GM12878 (cell line): ENCODE measurements at regions not wholly inside any gene's neighbourhood (a gene's known extent, or its start where the extent isn't known, plus 50 kb on each side); places are given as distances from the start of the nearest gene placed in this dataset.

Source experiments
- ATAC-seq: fragments of 200-7000 bp; cut with Tn5 transposase; 3 replicates; pipeline ENCODE4 v1.9.1; 2020; ENCODE audit warnings: mild to moderate bottlenecking, moderate library complexity
- BruUV-seq: library from RNA; stranded (reverse); fragments of 400-500 nt; replicated peaks from 2 replicates; lab custom pipeline; 2021; lab: Mats Ljungman, UMichigan
- CTCF ChIA-PET: fragments of 300-600 bp; sonication (Branson Sonifier 250); formaldehyde crosslinking; extraction: SDS; loops from one replicate; lab custom pipeline; 2021; ENCODE audit warnings: inconsistent platforms; lab: Yijun Ruan, JAX
- POLR2A ChIA-PET: fragments of 350-600 bp; formaldehyde crosslinking; extraction: SDS; loops from one replicate; lab custom pipeline; 2021; ENCODE audit warnings: inconsistent platforms; lab: Charles Lee
- RAD21 ChIA-PET: fragments of 300-600 bp; sonication (Branson Sonifier 250); formaldehyde crosslinking; loops from one replicate; lab custom pipeline; 2023; ENCODE audit warnings: antibody characterized with exemption; ENCODE audit not compliant: unreplicated experiment; lab: Charles Lee
- SMC1A ChIA-PET: fragments of 300-600 bp; sonication (Branson Sonifier 250); formaldehyde crosslinking; loops from one replicate; lab custom pipeline; 2023; ENCODE audit not compliant: unreplicated experiment, uncharacterized antibody; lab: Charles Lee
- DNase-seq: peaks from one replicate; pipeline ENCODE4 v3.0.0-alpha.2; 2011; ENCODE audit warnings: low read depth, low spot score
- FAIRE-seq: peaks from 3 replicates; lab custom pipeline; 2011; peaks lifted over from hg19 to GRCh38; lab: Jason Lieb, UNC
- H2AFZ ChIP-seq: 2 replicates; pipeline ENCODE4 v1.6.0; 2011; ENCODE audit warnings: low read depth, low read length, control low read depth; ENCODE audit not compliant: control insufficient read depth
- H3K27ac ChIP-seq: 2 replicates; pipeline ENCODE4 v1.5.1; 2011; ENCODE audit warnings: control low read depth; ENCODE audit not compliant: control insufficient read depth, insufficient read depth
- H3K27me3 ChIP-seq, 2 experiments: replicated peaks in 1 of 2; 2 replicates each; pipeline versions ENCODE4 v1.6.0 to v1.6.1; 2011; ENCODE audit warnings: low read length in 1 of 2; ENCODE audit not compliant: control insufficient read depth in 2 of 2, insufficient read depth in 2 of 2
- H3K36me3 ChIP-seq, 2 experiments: 2 replicates each; pipeline ENCODE4 v1.5.1; 2011; ENCODE audit warnings: low read length in 1 of 2; ENCODE audit not compliant: control insufficient read depth in 2 of 2, insufficient read depth in 2 of 2
- H3K4me1 ChIP-seq: 2 replicates; pipeline ENCODE4 v1.6.1; 2011; ENCODE audit warnings: mild to moderate bottlenecking, low read length, moderate library complexity, mixed read lengths; ENCODE audit not compliant: control insufficient read depth, insufficient read depth
- H3K4me2 ChIP-seq: 2 replicates; pipeline ENCODE4 v1.6.0; 2011; ENCODE audit warnings: control low read depth; ENCODE audit not compliant: control insufficient read depth, insufficient read depth
- H3K4me3 ChIP-seq: fragments of 200-600 bp; sonication (generic); 2 replicates; pipeline ENCODE4 v1.5.1; 2016
- H3K79me2 ChIP-seq: 2 replicates; pipeline ENCODE4 v1.6.0; 2011; ENCODE audit warnings: low read length; ENCODE audit not compliant: control insufficient read depth, insufficient read depth
- H3K9ac ChIP-seq: 2 replicates; pipeline ENCODE4 v1.8.0; 2011; ENCODE audit warnings: low read length, control low read depth, mixed read lengths; ENCODE audit not compliant: control insufficient read depth, insufficient read depth
- H3K9me3 ChIP-seq: replicated peaks from 3 replicates; pipeline ENCODE4 v1.5.1; 2011; ENCODE audit warnings: mild to moderate bottlenecking, low read length; ENCODE audit not compliant: control insufficient read depth, insufficient read depth
- H4K20me1 ChIP-seq: 2 replicates; pipeline ENCODE4 v1.6.0; 2011; ENCODE audit not compliant: control insufficient read depth, insufficient read depth
- CEBPB ChIP-seq, 2 experiments: fragments of 150-350 bp in 1 of 2; IDR thresholded peaks; 2 replicates each; pipeline ENCODE4 v1.6.1; 2012 to 2014; ENCODE audit warnings: low read depth in 2 of 2, low read length in 2 of 2, borderline replicate concordance in 1 of 2, inconsistent platforms in 1 of 2
- CREB1 ChIP-seq: IDR thresholded peaks from 2 replicates; pipeline ENCODE4 v1.6.1; 2012; ENCODE audit warnings: low read depth, mild to moderate bottlenecking, inconsistent platforms
- ETV6 ChIP-seq, 2 experiments: fragments of 450-650 bp in 1 of 2; IDR thresholded peaks in 1 of 2; conservative IDR thresholded peaks in 1 of 2; 2 replicates each; pipeline ENCODE4 v1.6.1; 2014; ENCODE audit warnings: antibody characterized with exemption in 1 of 2, borderline replicate concordance in 1 of 2, low read depth in 1 of 2, mild to moderate bottlenecking in 1 of 2, moderate library complexity in 1 of 2
- GATAD2B ChIP-seq: fragments of 450-650 bp; conservative IDR thresholded peaks from 2 replicates; pipeline ENCODE4 v1.6.1; 2017; ENCODE audit warnings: low read depth, mild to moderate bottlenecking, moderate library complexity
- IKZF1 ChIP-seq: fragments of 450-650 bp; conservative IDR thresholded peaks from 2 replicates; pipeline ENCODE4 v1.6.1; 2017; ENCODE audit warnings: antibody characterized with exemption, mild to moderate bottlenecking
- MYC ChIP-seq: IDR thresholded peaks from 2 replicates; pipeline ENCODE4 v1.6.1; 2011; ENCODE audit warnings: mild to moderate bottlenecking, low read length, moderate library complexity, inconsistent platforms; ENCODE audit not compliant: insufficient read depth, insufficient replicate concordance, insufficient read length, severe bottlenecking
- NBN ChIP-seq: fragments of 450-650 bp; IDR thresholded peaks from 2 replicates; pipeline ENCODE4 v1.6.1; 2016
- POLR2A ChIP-seq: IDR thresholded peaks from 2 replicates; pipeline ENCODE4 v1.6.1; 2011; ENCODE audit warnings: low read depth, mild to moderate bottlenecking, low read length
- RBBP5 ChIP-seq: fragments of 200-600 bp; sonication (generic); conservative IDR thresholded peaks from 2 replicates; pipeline ENCODE4 v1.6.1; 2016
- REST ChIP-seq: IDR thresholded peaks from 2 replicates; pipeline ENCODE4 v1.6.1; 2012; ENCODE audit warnings: mild to moderate bottlenecking, low read depth, low read length
- SIN3A ChIP-seq: IDR thresholded peaks from 2 replicates; pipeline ENCODE4 v1.6.1; 2012; ENCODE audit warnings: low read depth, low read length, improper control_type of control experiment
- SMARCA5 ChIP-seq: fragments of 450-650 bp; IDR thresholded peaks from 2 replicates; pipeline ENCODE4 v1.6.1; 2017; ENCODE audit warnings: mild to moderate bottlenecking
- TCF3 ChIP-seq: IDR thresholded peaks from 2 replicates; pipeline ENCODE4 v1.6.1; 2012; ENCODE audit warnings: low read depth, mild to moderate bottlenecking, low read length, borderline replicate concordance; ENCODE audit not compliant: insufficient read depth
- USF1 ChIP-seq: IDR thresholded peaks from 2 replicates; pipeline ENCODE4 v1.6.1; 2011; ENCODE audit warnings: borderline replicate concordance, low read depth, mild to moderate bottlenecking, moderate library complexity, mixed read lengths, low read length; ENCODE audit not compliant: insufficient read depth; ENCODE audit errors: extremely low read length
- ZNF217 ChIP-seq: fragments of 450-650 bp; IDR thresholded peaks from 2 replicates; pipeline ENCODE4 v1.6.1; 2017; ENCODE audit warnings: antibody characterized with exemption, mild to moderate bottlenecking
- ZSCAN29 ChIP-seq: fragments of 450-650 bp; IDR thresholded peaks from 2 replicates; pipeline ENCODE4 v1.6.1; 2017; ENCODE audit warnings: mild to moderate bottlenecking, moderate library complexity
- WGBS: methylation state at CpG from one replicate; pipeline ENCODE4 v1.1.6; 2016; ENCODE audit warnings: low lambda C conversion rate; ENCODE audit not compliant: insufficient replicate concordance, insufficient coverage; ENCODE audit errors: missing lambda C conversion rate; 5-methylcytosine and 5-hydroxymethylcytosine counted together
- in situ Hi-C: fragments of 300-500 bp; cut with MboI; formaldehyde crosslinking; loops from 9 replicates; pipeline ENCODE4 v1.14.3; 2018; ENCODE audit warnings: mixed read lengths
- intact Hi-C: fragments of 100-400 bp; cut with micrococcal nuclease; formaldehyde crosslinking; loops from one replicate; pipeline ENCODE4 v1.14.2; 2022; ENCODE audit not compliant: unreplicated experiment
- TF ChIP-seq, protein P1 (sequence below): fragments of 450-650 bp; formaldehyde crosslinking; IDR thresholded peaks from 2 replicates; pipeline ENCODE4 v1.4.0; 2022; ENCODE audit warnings: mild to moderate bottlenecking, moderate library complexity

GRCh38 chr4:173769568-173769967, 239.5 kb upstream of the HAND2 start (continued):
- no peak for TF ChIP-seq MYC

- H3K9me3 ChIP-seq = no peaks in the 10 kb centered on the region
- no peak for DNase-seq
- no peak overlapping the region for H3K4me2 ChIP-seq
- ChIA-PET POLR2A (no interaction called here), RAD21 (no interaction called here), SMC1A (no interaction called here), CTCF (no interaction called here)
- no peaks in the 10 kb centered on the region for H3K4me1 ChIP-seq
- H3K27me3 ChIP-seq = no peaks in the 10 kb centered on the region
- no peak overlapping the region for H2AFZ ChIP-seq
- no peak for ATAC-seq
- no peaks in the 10 kb centered on the region for H4K20me1 ChIP-seq
- intact Hi-C loops (no loop called here), in situ Hi-C loops (no loop called here)
- H3K9ac ChIP-seq = no peak overlapping the region
- H3K4me3 ChIP-seq = no peak overlapping the region
- 0% methylated on average over 5 of the region's 5 CpGs for WGBS
- H3K27ac ChIP-seq = no peak overlapping the region
- no peaks in the 10 kb centered on the region for H3K79me2 ChIP-seq
- no peak for FAIRE-seq
- no peaks in the 10 kb centered on the region for H3K36me3 ChIP-seq
- BruUV-seq = no TSS peak
- TF ChIP-seq CREB1 = no peak
- no peak for TF ChIP-seq IKZF1
- no peak for TF ChIP-seq TCF3
- TF ChIP-seq CEBPB (IDR thresholded peaks at IDR 0.05; ENCODE audit: borderline replicate concordance in 1 of 2, low read depth in 2 of 2, low read length in 2 of 2) = no peak
- TF ChIP-seq NBN = no peak
- TF ChIP-seq POLR2A = no peak
- TF ChIP-seq, protein P1, sequence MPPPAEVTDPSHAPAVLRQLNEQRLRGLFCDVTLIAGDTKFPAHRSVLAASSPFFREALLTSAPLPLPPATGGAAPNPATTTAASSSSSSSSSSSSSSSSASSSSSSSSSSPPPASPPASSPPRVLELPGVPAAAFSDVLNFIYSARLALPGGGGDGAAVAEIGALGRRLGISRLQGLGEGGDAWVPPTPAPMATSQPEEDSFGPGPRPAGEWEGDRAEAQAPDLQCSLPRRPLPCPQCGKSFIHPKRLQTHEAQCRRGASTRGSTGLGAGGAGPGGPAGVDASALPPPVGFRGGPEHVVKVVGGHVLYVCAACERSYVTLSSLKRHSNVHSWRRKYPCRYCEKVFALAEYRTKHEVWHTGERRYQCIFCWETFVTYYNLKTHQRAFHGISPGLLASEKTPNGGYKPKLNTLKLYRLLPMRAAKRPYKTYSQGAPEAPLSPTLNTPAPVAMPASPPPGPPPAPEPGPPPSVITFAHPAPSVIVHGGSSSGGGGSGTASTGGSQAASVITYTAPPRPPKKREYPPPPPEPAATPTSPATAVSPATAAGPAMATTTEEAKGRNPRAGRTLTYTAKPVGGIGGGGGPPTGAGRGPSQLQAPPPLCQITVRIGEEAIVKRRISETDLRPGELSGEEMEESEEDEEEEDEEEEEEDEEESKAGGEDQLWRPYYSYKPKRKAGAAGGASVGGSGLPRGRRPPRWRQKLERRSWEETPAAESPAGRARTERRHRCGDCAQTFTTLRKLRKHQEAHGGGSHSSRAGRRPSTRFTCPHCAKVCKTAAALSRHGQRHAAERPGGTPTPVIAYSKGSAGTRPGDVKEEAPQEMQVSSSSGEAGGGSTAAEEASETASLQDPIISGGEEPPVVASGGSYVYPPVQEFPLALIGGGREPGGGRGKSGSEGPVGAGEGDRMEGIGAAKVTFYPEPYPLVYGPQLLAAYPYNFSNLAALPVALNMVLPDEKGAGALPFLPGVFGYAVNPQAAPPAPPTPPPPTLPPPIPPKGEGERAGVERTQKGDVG (CRISPR knock-in tag) = no peak
- no peak for TF ChIP-seq ZSCAN29
- TF ChIP-seq ETV6 (conservative IDR thresholded peaks at IDR 0.05 in 1 of 2, IDR thresholded peaks at IDR 0.05 in 1 of 2; ENCODE audit: borderline replicate concordance in 1 of 2, low read depth in 1 of 2) = no peak
- no peak for TF ChIP-seq MYC
- no peak for TF ChIP-seq SIN3A
- TF ChIP-seq ZNF217 = no peak
- TF ChIP-seq RBBP5 = no peak
- TF ChIP-seq GATAD2B = no peak
- no peak for TF ChIP-seq USF1
- TF ChIP-seq SMARCA5 = no peak
- TF ChIP-seq REST = no peak
Measured at GRCh38 chr4:173767650-173768049, 237.6 kb upstream of the HAND2 start.
